ENCODE measurements at regions not wholly inside any gene's neighbourhood (a gene's known extent, or its start where the extent isn't known, plus 50 kb on each side); places are given as distances from the start of the nearest gene placed in this dataset.

DNA sequence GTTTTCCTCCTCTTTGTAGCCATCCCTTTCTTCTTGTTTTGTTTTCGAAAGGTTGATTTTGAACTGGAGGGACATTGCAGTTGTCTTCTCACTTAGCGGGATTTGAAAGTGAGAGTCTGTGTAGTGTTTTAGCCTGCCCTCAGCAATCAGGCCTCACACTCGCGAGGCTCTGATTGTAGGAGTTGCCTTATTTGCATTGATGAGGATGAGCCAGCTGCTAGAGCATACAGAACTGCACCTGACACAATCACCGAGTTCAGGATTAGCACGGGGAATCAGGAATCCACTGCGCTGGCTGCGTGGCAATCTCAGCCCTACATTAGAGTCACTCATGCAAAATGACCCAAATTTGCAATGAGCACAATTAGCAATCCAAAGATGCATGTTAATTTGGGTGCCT is 122.5 kb upstream of the TMEM161B start:
- Histone ChIP-seq H3K4me3 (ENCODE audit: extremely low read depth in 1 of 4, insufficient read depth in 2 of 4, low read depth in 3 of 4, low read length in 4 of 4) (no peak overlapping the region), H3K27me3 (replicated peaks in 1 of 4; ENCODE audit: control insufficient read depth in 3 of 4, extremely low read depth in 1 of 4, insufficient read depth in 3 of 4, low read length in 3 of 4) (no peaks in the 10 kb centered on the region), H3K18ac (ENCODE audit: extremely low read depth, low read length) (no peak overlapping the region), H3K56ac (replicated peaks; ENCODE audit: insufficient read length, low read depth, low read length) (no peak overlapping the region), H2AK5ac (ENCODE audit: low read depth, low read length) (no peak overlapping the region), H3K14ac (ENCODE audit: insufficient read length) (no peak overlapping the region), H3K23ac (ENCODE audit: insufficient read length) (no peak overlapping the region), H3K9me3 (ENCODE audit: insufficient read depth in 2 of 2, low read depth in 1 of 2, low read length in 1 of 2) (no peaks in the 10 kb centered on the region), H3K36me3 (ENCODE audit: control insufficient read depth in 2 of 4, insufficient read depth in 4 of 4, low read length in 3 of 4) (no peaks in the 10 kb centered on the region), H2AFZ (ENCODE audit: low read length) (no peak overlapping the region), H2BK120ac (replicated peaks; ENCODE audit: low read depth, low read length) (no peak overlapping the region), H4K91ac (replicated peaks; ENCODE audit: insufficient read length, low read length) (no peak overlapping the region), H3K4me1 (replicated peaks in 1 of 4; ENCODE audit: control insufficient read depth in 3 of 4, insufficient read depth in 4 of 4, low read length in 3 of 4) (peaks cover 0 to 34% (median 28%) of the 10 kb centered on the region in 4 experiments; a peak in 5 of 7 replicates), H2BK20ac (ENCODE audit: low read length) (peak overlapping the region; percentile 88), H2BK15ac (ENCODE audit: low read length) (peak overlapping the region; percentile 82), H3K79me1 (ENCODE audit: low read depth, low read length) (no peaks in the 10 kb centered on the region), H3K79me2 (ENCODE audit: control insufficient read depth in 1 of 2, insufficient read depth in 2 of 2, low read length in 2 of 2) (no peaks in the 10 kb centered on the region), H3K4me2 (ENCODE audit: insufficient read depth in 1 of 2, low read depth in 2 of 2, low read length in 2 of 2) (no peak overlapping the region; a peak in 1 of 4 replicates), H4K5ac (ENCODE audit: insufficient read length, low read depth, low read length) (no peak overlapping the region), H3K9ac (replicated peaks in 1 of 4; ENCODE audit: extremely low read depth in 1 of 4, low read depth in 3 of 4, low read length in 3 of 4) (no peak overlapping the region), H4K20me1 (replicated peaks in 1 of 2; ENCODE audit: control insufficient read depth in 1 of 2, insufficient read depth in 2 of 2, low read length in 2 of 2) (no peaks in the 10 kb centered on the region), H3K27ac (ENCODE audit: low read depth, low read length) (no peak overlapping the region), H4K8ac (ENCODE audit: extremely low read depth, insufficient read depth, low read length) (no peak overlapping the region), H3K23me2 (ENCODE audit: low read depth, low read length) (no peaks in the 10 kb centered on the region), H2BK12ac (ENCODE audit: low read depth, low read length) (peak overlapping the region; percentile 95), H2BK5ac (ENCODE audit: low read depth, low read length) (peak overlapping the region; percentile 69; the same call in 1 of the 2 replicates), H3K4ac (replicated peaks; ENCODE audit: insufficient read length, low read depth, low read length) (no peak overlapping the region)
- DNase-seq (ENCODE audit: low read depth in 1 of 2, low spot score in 2 of 2), result no peak
- ChIA-PET CTCF (ENCODE audit: partially characterized antibody) (no interaction called here), POLR2A (ENCODE audit: partially characterized antibody) (no interaction called here)
- FAIRE-seq, result peak; percentile 28
- WGBS, 2 experiments (ENCODE audit: extremely low coverage in 1 of 2, insufficient coverage in 1 of 2, insufficient read length in 1 of 2, insufficient replicate concordance in 2 of 2, low coverage in 1 of 2, low lambda C conversion rate in 2 of 2, missing lambda C conversion rate in 1 of 2), result 56% methylated on average over 8 of the region's 8 CpGs; no CpG with 5 or more reads in 1 of the 2 experiments
- no peak for TF ChIP-seq YY1 (IDR thresholded peaks at IDR 0.05; ENCODE audit: low read depth, low read length)
- no peak for TF ChIP-seq CHD1 (IDR thresholded peaks at IDR 0.05; ENCODE audit: low read depth, low read length)
- TF ChIP-seq CBX8 (IDR thresholded peaks at IDR 0.05; ENCODE audit: borderline replicate concordance, low read depth, low read length), result no peak
- TF ChIP-seq SUZ12 (IDR thresholded peaks at IDR 0.05; ENCODE audit: low read length), result no peak
- TF ChIP-seq POU5F1 (IDR thresholded peaks at IDR 0.05; ENCODE audit: low read depth, low read length), result no peak
- TF ChIP-seq BACH1 (IDR thresholded peaks at IDR 0.05; ENCODE audit: low read length), result no peak
- TF ChIP-seq ZNF274 (IDR thresholded peaks at IDR 0.05; ENCODE audit: borderline replicate concordance, extremely low read depth, low read length), result no peak
- no peak for TF ChIP-seq TEAD4 (IDR thresholded peaks at IDR 0.05; ENCODE audit: low read depth, low read length)
- no peak for TF ChIP-seq TAF7 (optimal IDR thresholded peaks at IDR 0.05; ENCODE audit: borderline replicate concordance, low read depth, low read length)
- no peak for TF ChIP-seq JUN (IDR thresholded peaks at IDR 0.05; ENCODE audit: low read depth, low read length)
- no peak for TF ChIP-seq FOSL1 (IDR thresholded peaks at IDR 0.05; ENCODE audit: insufficient read depth, low read depth, low read length)
- TF ChIP-seq RBBP5 (IDR thresholded peaks at IDR 0.05; ENCODE audit: borderline replicate concordance, low read depth, low read length), result no peak
- TF ChIP-seq RFX5 (IDR thresholded peaks at IDR 0.05; ENCODE audit: borderline replicate concordance, low read depth, low read length), result no peak
- no peak for TF ChIP-seq EP300 (IDR thresholded peaks at IDR 0.05; ENCODE audit: borderline replicate concordance in 1 of 2, low read depth in 2 of 2, low read length in 2 of 2)
- no peak for TF ChIP-seq HDAC6 (IDR thresholded peaks at IDR 0.05; ENCODE audit: low read depth, low read length)
- TF ChIP-seq CTBP2 (IDR thresholded peaks at IDR 0.05; ENCODE audit: borderline replicate concordance, insufficient read depth, insufficient read length, low read length), result no peak
